GM18498 (cell line): ENCODE measurements at regions not wholly inside any gene's neighbourhood (a gene's known extent, or its start where the extent isn't known, plus 50 kb on each side); places are given as distances from the start of the nearest gene placed in this dataset.

ENCODE experiments used
- ATAC-seq: cut with Tn5 transposase; IDR thresholded peaks from one replicate; pipeline ENCODE4 v1.9.1; 2021; ENCODE audit warnings: mild to moderate bottlenecking, moderate library complexity; ENCODE audit not compliant: unreplicated experiment

DNA sequence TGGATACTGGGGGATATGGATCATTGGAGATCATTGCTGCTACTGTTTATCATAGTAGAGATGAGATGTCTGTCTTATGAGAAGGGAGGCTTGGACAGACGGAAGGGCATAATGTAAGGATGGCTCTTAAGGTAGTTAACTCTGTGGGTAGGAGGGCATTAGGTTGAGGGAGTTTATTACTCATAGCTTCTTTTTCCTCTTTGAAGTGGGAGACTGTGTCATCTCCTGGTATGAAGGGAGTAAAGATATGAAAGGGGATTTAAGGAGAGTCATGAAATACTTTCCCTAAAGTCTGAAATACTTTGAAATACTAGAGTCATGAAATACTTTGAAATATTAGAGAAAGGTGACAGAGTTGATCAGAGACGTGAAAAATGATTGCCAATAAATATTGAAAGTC, 255.5 kb upstream of the PITX2 start:
- no peak for ATAC-seq

DNA sequence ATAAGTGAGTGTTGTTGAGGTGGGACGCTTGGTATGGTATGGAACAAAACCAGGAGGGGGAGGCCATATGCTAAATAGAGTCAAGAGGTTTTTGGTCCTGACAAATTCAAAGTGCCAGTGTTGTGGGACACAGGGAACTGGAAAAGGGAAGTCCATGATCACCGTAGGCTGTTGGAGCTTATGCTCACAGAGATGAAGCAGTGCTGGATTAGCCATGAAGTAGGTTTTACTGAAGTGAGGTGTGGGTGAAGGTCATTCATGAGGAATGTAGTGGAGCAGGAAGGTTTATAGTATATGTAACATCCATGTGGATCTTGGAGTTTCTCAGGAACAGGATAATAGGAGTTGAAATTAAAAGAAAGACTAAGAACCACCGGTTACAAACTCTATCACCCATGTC, 256.1 kb upstream of the PITX2 start:
- no peak for ATAC-seq

DNA sequence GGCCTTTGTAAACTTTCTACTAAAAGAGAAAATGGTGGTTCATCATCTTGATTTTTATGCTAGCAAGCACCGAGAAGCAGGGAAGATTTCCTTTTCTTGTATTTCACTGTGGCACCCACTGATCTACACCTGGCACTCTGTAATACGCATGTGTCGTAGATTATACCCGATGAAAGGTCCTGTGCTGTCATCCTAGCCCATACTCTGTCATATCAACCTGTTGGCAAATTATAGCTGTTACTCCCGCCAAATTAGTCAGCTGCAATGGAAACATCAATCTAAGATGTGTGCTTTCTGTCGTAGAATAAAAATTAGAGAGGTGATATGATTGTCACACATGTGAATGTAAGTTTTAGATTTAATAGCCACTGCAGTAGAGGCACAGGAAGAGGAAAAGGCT, 263.4 kb upstream of the PITX2 start:
- no peak for ATAC-seq

DNA sequence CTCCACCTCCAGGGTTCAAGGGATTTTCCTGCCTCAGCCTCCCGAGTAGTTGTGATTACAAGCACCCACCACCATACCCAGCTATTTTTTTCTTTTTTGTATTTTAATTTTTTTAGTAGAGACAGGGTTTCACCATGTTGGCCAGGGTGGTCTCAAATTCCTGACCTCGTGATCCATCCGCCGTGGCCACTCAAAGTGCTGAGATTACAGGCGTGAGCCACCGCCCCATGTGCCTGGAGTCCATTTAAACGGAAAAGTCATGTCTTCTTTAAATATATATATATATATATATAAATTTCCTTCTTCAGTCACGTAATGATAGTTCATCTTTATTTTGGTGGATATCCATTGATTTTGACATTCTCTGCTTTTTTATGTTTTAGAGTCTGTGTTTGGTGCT, 264.0 kb upstream of the PITX2 start:
- no peak for ATAC-seq

DNA sequence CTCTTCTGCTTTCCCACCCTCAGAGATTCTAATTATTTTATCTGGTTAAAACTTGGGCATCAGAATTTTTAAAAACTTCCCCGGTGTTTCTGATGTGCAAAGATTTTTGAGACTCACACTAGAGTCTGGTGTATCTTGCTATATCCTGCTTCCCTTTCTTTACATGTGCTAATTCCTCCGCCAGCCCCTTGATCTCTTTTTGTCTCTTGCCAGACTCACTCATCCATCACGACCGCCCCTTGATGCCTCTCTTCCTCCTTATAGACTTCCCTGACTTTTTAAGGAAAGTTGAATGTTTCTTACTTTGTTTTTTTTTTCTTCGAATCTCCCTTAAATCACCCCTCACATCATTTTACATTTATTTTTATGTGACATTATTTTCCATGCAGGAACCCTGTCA, 274.9 kb upstream of the PITX2 start:
- no peak for ATAC-seq

DNA sequence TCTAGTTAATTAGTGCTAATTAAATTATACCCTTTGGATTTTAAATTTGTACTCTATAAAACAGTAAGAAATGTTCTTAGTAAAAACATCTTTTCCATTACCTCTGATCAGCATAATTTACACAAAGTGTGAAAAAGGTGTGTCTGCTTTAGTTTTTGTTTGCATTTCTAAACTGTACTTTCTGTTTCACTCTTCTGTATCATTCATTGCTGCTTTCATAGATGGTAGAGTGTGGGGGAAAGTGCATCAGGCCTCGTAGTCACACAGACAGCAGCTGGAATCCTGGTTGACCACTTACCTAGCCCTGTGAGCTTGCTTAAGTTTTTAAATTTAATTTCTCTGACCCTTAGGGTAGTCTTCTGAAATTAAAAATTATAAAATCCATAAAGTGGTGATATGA, 275.4 kb upstream of the PITX2 start:
- ATAC-seq: peak; percentile 96

DNA sequence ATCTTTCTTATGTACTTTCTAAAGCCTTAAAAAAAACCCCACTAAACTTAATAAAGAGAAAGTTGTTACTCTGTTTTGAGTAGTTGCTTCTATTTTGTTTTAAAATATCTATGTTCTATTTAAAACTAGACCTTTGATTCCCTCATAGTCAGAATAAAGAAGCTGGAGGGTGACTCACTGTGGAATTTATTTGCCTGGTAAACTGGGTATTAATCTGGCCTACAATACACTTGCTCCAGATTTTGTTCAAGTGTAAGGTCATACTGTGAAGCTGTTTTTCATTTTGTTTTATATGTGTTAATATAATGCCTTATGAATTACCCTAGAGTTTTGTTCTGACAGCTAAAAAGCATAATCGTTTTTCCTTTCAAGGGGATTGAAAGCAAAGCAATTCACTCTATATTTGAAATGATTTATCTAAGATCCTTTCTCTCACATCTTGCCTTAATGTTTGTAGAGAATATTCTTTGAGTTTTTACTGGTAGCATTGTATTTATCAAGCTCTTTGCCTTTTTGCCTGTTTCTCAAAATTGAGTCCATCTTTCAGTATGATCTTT, 277.4 kb upstream of the PITX2 start:
- ATAC-seq: no peak

DNA sequence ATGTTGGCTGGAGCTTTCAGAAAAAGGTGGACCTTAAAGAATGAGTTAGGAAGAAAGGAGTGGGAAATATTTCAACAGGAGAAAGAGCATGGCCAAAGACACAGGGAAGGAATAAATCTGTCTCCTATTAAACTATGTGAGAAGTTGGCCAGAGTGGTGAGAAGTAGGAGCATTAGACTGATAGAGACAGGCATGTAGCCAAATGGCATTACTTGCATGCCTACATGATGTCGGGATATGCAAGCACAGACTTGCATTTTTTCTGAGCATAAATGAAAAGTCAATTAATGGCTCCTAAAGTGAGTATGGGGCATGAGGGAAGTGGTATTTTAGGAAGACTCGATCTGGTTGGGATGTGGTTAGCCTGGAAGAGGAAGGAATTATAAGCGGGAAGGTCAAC, 279.6 kb upstream of the PITX2 start:
- no peak for ATAC-seq

DNA sequence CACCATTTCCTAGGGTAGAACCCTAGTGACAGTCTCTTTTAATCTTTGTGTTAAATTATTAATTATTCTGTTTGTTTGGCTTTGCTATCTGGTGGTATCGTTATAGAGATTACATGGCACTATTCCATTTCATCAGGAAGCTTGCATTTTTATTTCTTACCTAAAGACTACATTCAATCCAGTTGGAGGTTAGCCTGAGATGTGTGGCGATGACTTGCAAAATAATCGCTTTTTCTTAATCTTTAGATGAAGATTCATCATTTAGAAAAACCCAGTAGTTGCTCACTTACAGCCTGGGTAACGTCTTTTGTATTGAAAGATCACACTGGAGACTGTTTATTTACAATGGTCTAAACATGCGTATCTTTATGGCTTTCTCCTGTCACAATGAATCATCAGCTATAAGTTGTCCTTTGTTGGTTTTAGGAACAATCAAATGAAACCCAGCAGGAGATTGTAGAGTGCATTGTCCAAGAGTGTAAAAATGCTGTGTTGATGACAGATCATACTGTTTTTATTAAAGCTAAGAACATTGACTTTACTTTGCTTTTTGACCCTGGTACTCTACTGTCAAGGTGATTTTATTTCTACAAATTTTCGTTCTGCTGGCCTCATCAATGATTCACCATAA, 281.7 kb upstream of the PITX2 start:
- ATAC-seq: no peak

DNA sequence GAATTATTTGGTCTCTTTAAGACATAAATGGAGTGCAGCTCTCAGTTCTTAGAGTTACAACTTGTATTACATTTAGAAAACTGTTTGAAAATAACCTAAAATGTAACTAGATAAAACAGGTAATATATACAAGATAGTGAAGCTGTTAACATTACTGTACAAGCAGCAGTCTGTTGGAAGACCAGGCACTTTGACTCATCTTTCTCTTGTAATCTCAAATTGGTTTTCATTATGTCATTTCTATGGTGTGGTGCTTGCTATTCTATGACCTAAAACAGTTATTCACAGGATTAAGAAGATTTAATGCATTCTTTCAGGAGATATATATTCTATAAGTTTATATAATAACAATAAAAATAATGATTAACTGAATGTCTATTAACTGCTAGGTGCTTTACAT, 282.5 kb upstream of the PITX2 start:
- no peak for ATAC-seq

DNA sequence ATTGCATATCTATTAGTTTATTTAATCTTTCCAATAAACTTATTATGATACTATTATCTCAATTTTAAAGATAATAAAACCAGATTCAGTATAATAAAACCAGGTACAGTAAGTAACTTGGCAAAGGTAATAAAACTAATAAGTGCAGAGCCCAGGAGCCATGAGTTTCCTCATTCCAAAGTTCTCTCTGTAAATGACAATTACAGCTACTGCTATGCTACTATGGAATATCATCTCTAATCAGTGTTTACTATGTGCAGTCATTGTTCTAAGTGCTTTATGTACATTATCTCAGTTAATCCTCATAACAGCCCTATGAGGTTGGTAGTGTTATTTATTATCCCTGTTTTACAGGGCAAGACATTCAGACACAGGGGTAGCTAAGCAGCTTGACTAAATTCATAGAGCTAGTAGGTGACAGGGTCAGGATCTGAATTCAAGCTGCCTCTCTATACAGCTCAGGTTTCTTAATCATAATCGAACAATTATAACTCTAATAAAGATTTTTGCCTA, 285.0 kb upstream of the PITX2 start:
- no peak for ATAC-seq

DNA sequence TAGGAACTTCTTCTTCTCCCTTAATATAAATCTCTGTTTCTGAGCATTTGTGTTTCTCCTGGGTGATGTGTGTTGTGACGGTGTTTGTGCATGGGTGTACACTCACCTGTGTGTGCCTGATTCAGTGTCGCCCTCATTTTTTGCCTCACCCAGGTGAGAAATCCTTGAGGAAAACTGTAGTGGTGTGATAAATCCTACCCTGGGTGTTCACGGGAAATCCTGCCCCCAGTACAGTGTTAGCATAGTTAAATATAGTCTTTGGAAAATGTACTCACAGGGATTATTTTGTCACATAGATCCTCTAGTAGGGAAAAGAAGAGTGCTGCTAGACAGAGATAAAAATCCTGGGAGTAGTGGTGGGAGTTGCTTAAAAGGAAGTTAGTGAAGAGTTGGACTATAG, 291.9 kb upstream of the PITX2 start:
- ATAC-seq: no peak

DNA sequence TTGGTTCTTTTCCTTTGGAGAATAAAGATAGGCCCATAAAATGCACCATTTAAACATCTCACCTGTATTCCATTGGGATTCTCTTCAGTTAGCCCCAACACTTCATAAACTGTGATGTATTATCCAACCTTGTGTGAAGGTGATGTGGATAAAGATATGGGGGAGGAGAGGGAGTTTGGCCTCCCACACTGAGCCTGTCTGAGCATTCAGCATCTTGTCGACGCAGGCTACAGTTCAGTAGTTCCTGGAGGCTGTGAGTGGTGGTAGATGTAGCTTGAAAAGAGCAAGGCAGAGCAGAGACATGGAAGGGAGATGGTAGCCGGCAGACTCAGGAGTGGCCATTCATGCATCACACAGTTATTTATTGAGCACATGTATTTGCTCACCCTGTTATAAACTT, 292.4 kb upstream of the PITX2 start:
- ATAC-seq: no peak

DNA sequence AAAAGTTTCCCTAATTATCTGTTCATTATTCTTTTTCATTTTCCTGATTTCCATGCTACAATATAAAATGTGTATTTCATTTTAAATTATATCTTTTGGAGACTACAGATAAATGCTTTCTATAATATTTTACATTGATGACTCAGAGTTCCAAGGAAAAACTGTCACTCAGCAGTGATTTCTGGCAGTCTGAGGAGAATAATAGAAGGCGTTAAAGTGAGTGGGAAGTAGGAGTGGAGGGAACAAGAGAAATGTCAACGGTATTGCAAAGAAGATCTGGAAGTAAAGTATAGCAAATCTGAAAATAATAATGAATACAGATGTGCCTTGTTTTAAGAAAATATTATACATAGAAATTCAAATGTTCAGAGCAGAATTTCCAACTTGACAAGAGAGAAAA, 293.6 kb upstream of the PITX2 start:
- no peak for ATAC-seq

DNA sequence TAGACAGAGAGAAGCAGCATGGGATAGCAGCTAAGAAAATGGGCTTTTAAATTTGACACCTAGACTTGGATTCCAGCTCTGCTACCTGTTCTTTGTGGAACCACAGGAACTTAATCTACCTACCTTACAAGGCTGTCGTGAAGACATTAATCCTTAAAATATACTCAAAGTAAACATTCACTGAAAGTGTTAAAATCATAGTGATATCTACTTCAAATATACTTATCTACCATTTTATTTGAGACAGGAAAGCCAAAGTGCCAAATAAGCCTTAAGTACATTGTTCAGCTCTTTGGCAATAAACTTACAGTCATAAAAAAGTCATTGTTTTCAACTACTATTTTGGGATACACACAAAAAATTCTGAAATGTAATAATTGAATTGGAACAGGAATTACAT, 295.0 kb upstream of the PITX2 start:
- ATAC-seq: no peak

DNA sequence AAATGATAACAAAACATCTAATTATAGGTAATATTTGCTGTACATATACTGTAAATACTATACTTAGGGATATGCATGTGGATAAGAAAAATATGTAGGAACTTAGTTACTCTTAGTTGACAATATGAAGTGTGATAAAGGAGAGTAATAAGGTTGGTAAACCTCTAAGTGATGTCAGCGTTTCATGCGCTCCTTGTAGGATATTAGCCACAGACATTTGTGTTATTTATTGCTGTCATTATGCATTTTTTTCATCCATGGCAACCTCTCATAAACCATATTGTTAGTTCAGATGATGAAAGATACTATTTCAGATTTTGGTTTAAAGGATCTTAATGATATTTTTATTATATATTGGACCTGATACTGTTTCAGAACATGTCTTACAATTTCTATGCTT, 298.1 kb upstream of the PITX2 start:
- no peak for ATAC-seq

DNA sequence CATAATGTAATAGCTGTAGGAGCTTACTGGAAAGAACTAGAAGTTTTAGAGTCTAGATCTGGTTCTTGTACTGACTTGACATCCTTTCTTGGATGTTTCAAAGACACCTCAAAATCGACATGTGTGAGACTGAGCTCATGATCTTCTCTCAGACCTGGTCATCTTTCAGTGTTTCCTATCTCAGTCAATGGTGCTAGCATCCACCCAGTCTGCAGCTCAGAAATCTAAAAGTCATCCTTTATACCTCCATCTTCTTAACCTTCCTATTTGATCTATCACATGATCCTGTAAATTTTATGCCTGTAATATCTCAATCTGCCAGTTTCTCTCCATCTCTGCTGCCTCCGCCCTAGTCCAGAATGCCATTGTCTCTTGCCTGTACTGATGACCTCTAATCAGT, 301.9 kb upstream of the PITX2 start:
- ATAC-seq: no peak

DNA sequence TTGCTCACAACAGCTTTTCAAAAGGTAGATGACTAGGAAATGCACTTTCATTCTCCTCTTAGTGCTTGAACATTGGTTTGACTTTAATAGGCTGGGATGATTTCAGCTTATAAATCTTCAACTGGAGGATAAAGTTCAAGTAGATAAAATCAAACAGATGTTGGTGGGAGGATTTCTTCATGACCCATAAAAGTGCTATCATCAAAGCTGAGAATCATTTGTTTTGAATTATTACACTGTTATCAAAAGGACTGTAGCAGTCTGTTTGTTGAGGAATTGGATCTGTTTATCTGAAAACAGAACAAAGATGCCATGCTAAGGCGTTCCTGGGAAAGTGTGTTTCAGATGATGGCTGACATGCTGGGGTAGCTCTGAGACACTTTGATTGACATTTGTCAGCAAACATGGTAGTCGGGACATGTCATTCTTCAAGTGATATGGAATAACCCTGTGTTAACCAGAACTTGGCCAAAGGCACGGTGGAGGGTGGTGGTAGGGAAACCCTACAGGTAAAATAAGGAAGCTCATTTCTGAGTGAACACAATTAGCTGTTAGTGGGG, 304.0 kb upstream of the PITX2 start:
- ATAC-seq: no peak

DNA sequence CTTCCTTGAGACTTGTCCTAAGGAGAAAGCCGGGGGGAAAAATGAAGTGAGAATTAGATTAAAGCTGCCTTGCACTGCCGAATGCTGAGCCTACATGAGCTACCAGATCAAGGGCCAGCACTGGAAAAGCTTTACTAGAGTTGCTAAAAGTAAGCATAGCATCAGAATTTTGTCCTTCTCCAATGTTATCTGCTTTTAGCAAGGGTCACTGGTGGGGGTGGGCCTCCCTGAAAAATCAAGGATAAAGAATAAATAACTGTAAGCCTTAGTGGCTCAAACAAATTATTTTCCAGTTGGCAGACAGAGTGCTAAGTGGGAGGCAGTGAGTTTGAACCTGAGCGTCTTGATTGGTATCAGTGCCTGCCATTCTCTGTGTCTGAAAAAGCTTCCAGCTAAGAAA, 310.5 kb upstream of the PITX2 start:
- ATAC-seq: no peak

DNA sequence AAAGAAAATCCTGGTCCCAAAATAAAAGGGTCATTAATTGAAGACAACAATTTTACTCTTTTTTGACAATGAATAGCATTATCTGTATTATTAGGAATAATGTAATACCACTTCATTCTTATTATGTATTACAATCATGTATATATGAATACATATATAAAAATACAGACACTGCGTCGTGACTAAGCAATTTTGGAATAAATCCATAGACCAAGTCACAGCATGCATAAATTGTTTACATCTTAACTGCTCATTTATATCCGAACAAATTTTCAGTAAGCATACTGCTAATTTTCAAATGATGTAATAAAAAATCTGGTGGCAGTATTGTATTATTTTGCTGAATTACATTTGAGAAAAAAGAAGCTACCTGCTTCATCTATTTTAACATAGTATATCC, 321.6 kb upstream of the PITX2 start:
- no peak for ATAC-seq

DNA sequence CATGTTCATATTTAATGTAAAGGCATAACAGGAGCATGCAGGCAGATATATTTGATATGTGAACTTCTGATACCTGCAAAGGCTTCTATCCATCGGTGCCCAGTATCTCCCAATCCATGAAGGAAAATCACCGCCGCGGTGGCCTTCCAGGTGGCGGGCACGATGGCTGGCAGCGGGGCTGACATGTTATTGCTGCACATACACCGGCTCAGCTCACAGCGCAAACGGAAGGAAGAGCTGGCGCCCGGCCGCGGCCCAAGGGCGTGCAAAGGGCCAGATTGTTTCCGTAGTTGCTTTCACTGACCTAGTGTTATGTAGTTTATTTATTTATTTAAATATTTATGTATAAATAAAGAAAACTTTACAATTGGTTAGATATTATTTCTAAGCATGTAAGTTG, 322.7 kb upstream of the PITX2 start:
- no peak for ATAC-seq

DNA sequence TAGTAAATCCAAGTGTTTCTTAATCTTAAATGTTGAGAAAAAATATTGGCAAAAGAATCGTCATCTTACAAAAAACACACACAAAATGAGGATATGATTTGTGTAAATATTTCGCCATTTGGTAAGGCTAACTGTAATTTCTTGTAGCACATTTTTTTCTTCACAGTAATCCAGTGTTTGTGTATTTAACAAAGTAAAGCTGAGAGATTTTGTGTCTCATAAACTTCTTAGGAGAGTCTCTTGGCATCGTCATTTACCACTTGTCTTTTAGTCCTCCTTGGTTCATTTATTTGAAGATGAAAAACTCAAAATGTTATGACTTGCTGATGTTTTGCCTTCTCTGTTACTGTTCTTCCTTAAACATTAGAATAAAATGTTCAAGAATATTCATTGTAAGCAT, 326.7 kb upstream of the PITX2 start:
- ATAC-seq: no peak

DNA sequence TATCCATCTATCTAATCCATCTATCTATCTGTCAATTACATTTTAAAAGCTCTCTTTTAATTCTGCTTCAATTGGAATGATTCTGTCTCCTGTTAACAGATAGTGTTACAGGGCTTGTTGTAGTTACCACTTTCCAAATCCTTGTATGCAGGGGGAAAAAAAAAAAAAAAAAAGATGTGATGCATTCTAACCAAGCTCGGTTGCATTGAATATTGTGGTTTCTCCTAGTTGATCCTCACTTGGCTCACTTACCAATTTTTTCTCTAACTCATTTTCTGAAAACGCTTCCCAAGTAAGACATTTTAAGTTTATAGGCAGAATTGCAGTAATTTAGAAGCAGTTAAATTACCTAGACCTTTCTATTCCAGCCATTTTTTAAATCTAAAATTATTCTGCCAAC, 327.9 kb upstream of the PITX2 start:
- no peak for ATAC-seq
